AG09319 (cell line): ENCODE measurements at regions not wholly inside any gene's neighbourhood (a gene's known extent, or its start where the extent isn't known, plus 50 kb on each side); places are given as distances from the start of the nearest gene placed in this dataset.
"Not testable (repeated sequence)": the region's sequence is repeated elsewhere in the genome, so short reads cannot be mapped to it uniquely, and the experiment has no call there.

ENCODE experiments used
- DNase-seq: peaks from one replicate; pipeline ENCODE4 v3.0.0-alpha.2; 2010; ENCODE audit warnings: low read depth; ENCODE audit errors: extremely low read depth
- CTCF ChIP-seq: IDR thresholded peaks from 2 replicates; pipeline ENCODE4 v1.5.1; 2011; ENCODE audit warnings: low read depth, mild to moderate bottlenecking, inconsistent platforms, low read length, moderate library complexity

- DNase-seq = no peak
- no peak for TF ChIP-seq CTCF
These were observed 84.9 kb upstream of the SFRP2 start for GRCh38 chr4:153873741-153874140.

GRCh38 chr4:153866766-153867165 is 77.9 kb upstream of the SFRP2 start:
- not testable (repeated sequence) for DNase-seq

- no peak for TF ChIP-seq CTCF
- DNase-seq = no peak
These were observed 63.6 kb upstream of the SFRP2 start for GRCh38 chr4:153852501-153852900.

- no peak for DNase-seq
- no peak for TF ChIP-seq CTCF
These were observed 61.8 kb upstream of the SFRP2 start for GRCh38 chr4:153850533-153851280.

- no peak for TF ChIP-seq CTCF
- no peak for DNase-seq
These were observed 55.3 kb upstream of the SFRP2 start for GRCh38 chr4:153844144-153844543.
